ENCODE measurements at regions not wholly inside any gene's neighbourhood (a gene's known extent, or its start where the extent isn't known, plus 50 kb on each side); places are given as distances from the start of the nearest gene placed in this dataset.

GRCh38 chr13:63408331-63409189 lies 1992.9 kb upstream of the PCDH20 start:
- H3K4me3 ChIP-seq (ENCODE audit: low read length), result no peak overlapping the region
- no peak overlapping the region for H3K27ac ChIP-seq (ENCODE audit: low read length)
- DNase-seq (ENCODE audit: low read depth, low spot score), result no peak
- WGBS (ENCODE audit: insufficient coverage, insufficient read length), result no CpG with 5 or more reads among the region's 4 CpGs
- H3K4me1 ChIP-seq (ENCODE audit: control insufficient read depth, insufficient read depth, low read length), result no peaks in the 10 kb centered on the region; the same call in 1 of the 2 replicates
- no peaks in the 10 kb centered on the region for H3K9me3 ChIP-seq (ENCODE audit: control insufficient read depth, insufficient read depth, low read length)
- no peaks in the 10 kb centered on the region for H3K36me3 ChIP-seq (ENCODE audit: control insufficient read depth, insufficient read depth, low read length)
- no peaks in the 10 kb centered on the region for H3K27me3 ChIP-seq (ENCODE audit: control insufficient read depth, insufficient read depth, low read length)

DNA sequence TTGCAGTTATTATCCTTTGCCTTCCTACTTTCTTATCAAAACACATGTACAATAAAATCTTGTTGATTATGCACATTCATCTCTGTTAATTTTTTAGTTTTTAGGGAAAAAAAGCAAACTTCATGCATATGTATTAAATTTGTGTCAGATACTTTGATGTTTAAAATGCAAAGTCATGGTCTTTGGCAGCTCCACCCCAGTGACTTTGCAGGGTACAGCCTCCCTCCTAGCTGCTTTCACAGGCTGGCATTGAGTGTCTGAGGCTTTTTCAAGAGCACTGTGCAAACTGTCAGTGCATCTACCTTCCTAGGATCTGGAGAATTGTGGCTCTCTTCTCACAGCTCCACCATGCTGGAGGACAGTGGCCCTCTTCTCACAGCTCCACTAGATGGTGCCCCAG lies 1988.1 kb upstream of the PCDH20 start:
- Histone ChIP-seq H3K27me3 (ENCODE audit: control insufficient read depth, insufficient read depth, low read length) (no peaks in the 10 kb centered on the region), H3K4me1 (ENCODE audit: control insufficient read depth, insufficient read depth, low read length) (no peaks in the 10 kb centered on the region; the same call in 1 of the 2 replicates), H3K36me3 (ENCODE audit: control insufficient read depth, insufficient read depth, low read length) (no peaks in the 10 kb centered on the region), H3K4me3 (ENCODE audit: low read length) (no peak overlapping the region), H3K27ac (ENCODE audit: low read length) (no peak overlapping the region), H3K9me3 (ENCODE audit: control insufficient read depth, insufficient read depth, low read length) (no peaks in the 10 kb centered on the region)
- no peak for DNase-seq (ENCODE audit: low read depth, low spot score)

- no CpG with 5 or more reads among the region's 9 CpGs for WGBS (ENCODE audit: insufficient coverage, insufficient read length)
- DNase-seq (ENCODE audit: low read depth, low spot score), result no peak
- Histone ChIP-seq H3K9me3 (ENCODE audit: control insufficient read depth, insufficient read depth, low read length) (no peaks in the 10 kb centered on the region), H3K4me1 (ENCODE audit: control insufficient read depth, insufficient read depth, low read length) (0 out of 2 replicates have a peak, but pooled peaks cover 1% of the 10 kb centered on the region), H3K4me3 (ENCODE audit: low read length) (no peak overlapping the region), H3K36me3 (ENCODE audit: control insufficient read depth, insufficient read depth, low read length) (no peaks in the 10 kb centered on the region), H3K27ac (ENCODE audit: low read length) (no peak overlapping the region), H3K27me3 (ENCODE audit: control insufficient read depth, insufficient read depth, low read length) (no peaks in the 10 kb centered on the region)
These were observed 1981.1 kb upstream of the PCDH20 start for GRCh38 chr13:63396746-63397145.

GRCh38 chr13:63393112-63393511 lies 1977.5 kb upstream of the PCDH20 start:
- WGBS (ENCODE audit: insufficient coverage, insufficient read length), result no CpG with 5 or more reads among the region's 3 CpGs
- DNase-seq (ENCODE audit: low read depth, low spot score), result no peak
- Histone ChIP-seq H3K9me3 (ENCODE audit: control insufficient read depth, insufficient read depth, low read length) (no peaks in the 10 kb centered on the region), H3K4me3 (ENCODE audit: low read length) (no peak overlapping the region), H3K27ac (ENCODE audit: low read length) (no peak overlapping the region), H3K27me3 (ENCODE audit: control insufficient read depth, insufficient read depth, low read length) (no peaks in the 10 kb centered on the region), H3K36me3 (ENCODE audit: control insufficient read depth, insufficient read depth, low read length) (no peaks in the 10 kb centered on the region), H3K4me1 (ENCODE audit: control insufficient read depth, insufficient read depth, low read length) (0 out of 2 replicates have a peak, but pooled peaks cover 1% of the 10 kb centered on the region)

- Histone ChIP-seq H3K27me3 (ENCODE audit: control insufficient read depth, insufficient read depth, low read length) (no peaks in the 10 kb centered on the region), H3K4me3 (ENCODE audit: low read length) (no peak overlapping the region), H3K36me3 (ENCODE audit: control insufficient read depth, insufficient read depth, low read length) (no peaks in the 10 kb centered on the region), H3K9me3 (ENCODE audit: control insufficient read depth, insufficient read depth, low read length) (no peaks in the 10 kb centered on the region), H3K27ac (ENCODE audit: low read length) (no peak overlapping the region), H3K4me1 (ENCODE audit: control insufficient read depth, insufficient read depth, low read length) (no peaks in the 10 kb centered on the region)
- no CpG with 5 or more reads among the region's 1 CpG for WGBS (ENCODE audit: insufficient coverage, insufficient read length)
- DNase-seq (ENCODE audit: low read depth, low spot score), result no peak
These were observed 1974.1 kb upstream of the PCDH20 start for GRCh38 chr13:63389756-63390155.

- no peak overlapping the region for H3K4me3 ChIP-seq (ENCODE audit: low read length)
- H3K4me1 ChIP-seq (ENCODE audit: control insufficient read depth, insufficient read depth, low read length), result no peaks in the 10 kb centered on the region
- DNase-seq (ENCODE audit: low read depth, low spot score), result no peak
- no peak overlapping the region for H3K27ac ChIP-seq (ENCODE audit: low read length)
- no CpG with 5 or more reads among the region's 2 CpGs for WGBS (ENCODE audit: insufficient coverage, insufficient read length)
- H3K9me3 ChIP-seq (ENCODE audit: control insufficient read depth, insufficient read depth, low read length), result no peaks in the 10 kb centered on the region
- no peaks in the 10 kb centered on the region for H3K27me3 ChIP-seq (ENCODE audit: control insufficient read depth, insufficient read depth, low read length)
- no peaks in the 10 kb centered on the region for H3K36me3 ChIP-seq (ENCODE audit: control insufficient read depth, insufficient read depth, low read length)
These were observed 1965.6 kb upstream of the PCDH20 start for GRCh38 chr13:63381078-63381859.

DNA sequence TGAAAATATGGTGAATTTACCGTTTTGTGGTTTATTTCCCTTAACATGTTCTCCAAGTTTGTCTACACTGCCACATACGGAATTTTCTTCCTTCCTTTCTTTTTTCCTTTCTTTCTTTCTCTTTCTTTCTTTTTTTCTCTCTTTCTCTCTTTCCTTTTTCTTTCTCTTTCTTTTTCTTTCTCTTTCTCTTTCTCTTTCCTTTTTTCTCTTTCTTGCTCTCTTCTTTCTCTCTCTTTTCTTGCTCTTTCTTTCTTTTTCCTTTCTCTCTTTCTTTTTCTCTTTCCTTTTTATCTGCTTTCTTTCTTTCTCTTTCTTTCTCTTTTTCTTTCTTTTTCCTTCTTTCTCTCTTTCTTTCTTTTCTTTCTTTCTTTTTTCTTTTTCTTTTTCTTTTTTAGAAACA lies 1962.3 kb upstream of the PCDH20 start:
- Histone ChIP-seq H3K9me3 (ENCODE audit: control insufficient read depth, insufficient read depth, low read length) (no peaks in the 10 kb centered on the region), H3K36me3 (ENCODE audit: control insufficient read depth, insufficient read depth, low read length) (no peaks in the 10 kb centered on the region), H3K4me3 (ENCODE audit: low read length) (no peak overlapping the region), H3K27ac (ENCODE audit: low read length) (no peak overlapping the region), H3K4me1 (ENCODE audit: control insufficient read depth, insufficient read depth, low read length) (no peaks in the 10 kb centered on the region), H3K27me3 (ENCODE audit: control insufficient read depth, insufficient read depth, low read length) (no peaks in the 10 kb centered on the region)
- DNase-seq (ENCODE audit: low read depth, low spot score), result no peak
- WGBS (ENCODE audit: insufficient coverage, insufficient read length), result no CpG with 5 or more reads among the region's 2 CpGs

DNA sequence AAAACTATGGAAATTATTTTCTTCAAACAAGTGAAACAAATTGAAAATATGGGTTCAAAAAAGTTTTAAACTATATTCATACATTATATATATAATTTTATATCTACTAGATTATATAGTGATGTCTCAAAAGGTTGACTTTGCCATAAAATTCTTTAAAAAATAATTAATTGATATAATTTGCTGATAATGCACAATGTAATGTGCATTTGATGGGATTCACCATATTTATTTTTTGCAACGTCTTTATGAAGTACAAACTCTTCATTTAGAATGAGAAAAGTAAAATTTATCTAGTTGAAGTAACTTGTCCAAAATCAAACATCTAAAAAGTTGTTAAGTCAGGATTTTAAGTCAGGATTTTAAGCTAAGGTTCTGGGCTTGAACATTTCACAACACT lies 1954.5 kb upstream of the PCDH20 start:
- H3K4me1 ChIP-seq (ENCODE audit: control insufficient read depth, insufficient read depth, low read length), result no peaks in the 10 kb centered on the region
- no peak overlapping the region for H3K27ac ChIP-seq (ENCODE audit: low read length)
- H3K4me3 ChIP-seq (ENCODE audit: low read length), result no peak overlapping the region
- no CpG with 5 or more reads among the region's 1 CpG for WGBS (ENCODE audit: insufficient coverage, insufficient read length)
- no peaks in the 10 kb centered on the region for H3K36me3 ChIP-seq (ENCODE audit: control insufficient read depth, insufficient read depth, low read length)
- no peaks in the 10 kb centered on the region for H3K27me3 ChIP-seq (ENCODE audit: control insufficient read depth, insufficient read depth, low read length)
- no peak for DNase-seq (ENCODE audit: low read depth, low spot score)
- no peaks in the 10 kb centered on the region for H3K9me3 ChIP-seq (ENCODE audit: control insufficient read depth, insufficient read depth, low read length)

GRCh38 chr13:63367522-63368198 lies 1952.0 kb upstream of the PCDH20 start:
- no peak overlapping the region for H3K27ac ChIP-seq (ENCODE audit: low read length)
- no peak for DNase-seq (ENCODE audit: low read depth, low spot score)
- no peaks in the 10 kb centered on the region for H3K4me1 ChIP-seq (ENCODE audit: control insufficient read depth, insufficient read depth, low read length)
- no peaks in the 10 kb centered on the region for H3K36me3 ChIP-seq (ENCODE audit: control insufficient read depth, insufficient read depth, low read length)
- no peaks in the 10 kb centered on the region for H3K9me3 ChIP-seq (ENCODE audit: control insufficient read depth, insufficient read depth, low read length)
- no CpG with 5 or more reads among the region's 3 CpGs for WGBS (ENCODE audit: insufficient coverage, insufficient read length)
- H3K4me3 ChIP-seq (ENCODE audit: low read length), result no peak overlapping the region
- H3K27me3 ChIP-seq (ENCODE audit: control insufficient read depth, insufficient read depth, low read length), result no peaks in the 10 kb centered on the region

- DNase-seq (ENCODE audit: low read depth, low spot score), result no peak
- Histone ChIP-seq H3K27me3 (ENCODE audit: control insufficient read depth, insufficient read depth, low read length) (no peaks in the 10 kb centered on the region), H3K9me3 (ENCODE audit: control insufficient read depth, insufficient read depth, low read length) (no peaks in the 10 kb centered on the region)
These were observed 1948.5 kb upstream of the PCDH20 start for GRCh38 chr13:63364159-63364558.

More at GRCh38 chr13:63364159-63364558, 1948.5 kb upstream of the PCDH20 start:
- H3K4me3 ChIP-seq (ENCODE audit: low read length), result no peak overlapping the region
- no peaks in the 10 kb centered on the region for H3K4me1 ChIP-seq (ENCODE audit: control insufficient read depth, insufficient read depth, low read length)
- H3K36me3 ChIP-seq (ENCODE audit: control insufficient read depth, insufficient read depth, low read length), result no peaks in the 10 kb centered on the region
- H3K27ac ChIP-seq (ENCODE audit: low read length), result no peak overlapping the region

Measured in iPS DF 6.9 (cell line).